NOMO-1 treated with DMSO at 0.1 percent for 48 hours (cell line): ENCODE measurements at regions not wholly inside any gene's neighbourhood (a gene's known extent, or its start where the extent isn't known, plus 50 kb on each side); places are given as distances from the start of the nearest gene placed in this dataset.
A peak's percentile ranks its signal among the peaks of the same experiment; 100 is the strongest.

Experiments
- DNase-seq: peaks from one replicate; lab custom pipeline; 2025; ENCODE audit not compliant: unreplicated experiment; lab: John Stamatoyannopoulos, UW

- DNase-seq: peak; percentile 90
Measured at GRCh38 chr10:62653254-62653653, 151.3 kb upstream of the ADO start.

DNA sequence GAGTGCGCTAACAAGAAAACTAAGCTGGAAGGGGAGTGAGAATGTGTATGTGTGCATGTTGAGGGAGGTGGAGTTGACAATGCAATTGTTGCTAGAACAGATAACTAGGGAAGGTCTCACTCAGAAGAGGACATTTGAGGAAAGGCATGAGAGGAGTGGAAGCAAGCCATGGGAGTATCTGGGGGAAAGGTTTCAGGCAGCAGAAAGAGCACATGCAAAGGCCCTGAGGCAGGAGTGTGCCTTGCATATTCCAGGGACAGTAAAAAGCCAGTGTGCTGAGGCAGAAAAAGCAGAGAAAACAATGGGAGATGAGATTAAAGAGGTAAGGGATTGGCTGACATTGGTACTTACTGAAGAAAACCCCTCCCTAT lies 149.6 kb upstream of the ADO start:
- no peak for DNase-seq

DNA sequence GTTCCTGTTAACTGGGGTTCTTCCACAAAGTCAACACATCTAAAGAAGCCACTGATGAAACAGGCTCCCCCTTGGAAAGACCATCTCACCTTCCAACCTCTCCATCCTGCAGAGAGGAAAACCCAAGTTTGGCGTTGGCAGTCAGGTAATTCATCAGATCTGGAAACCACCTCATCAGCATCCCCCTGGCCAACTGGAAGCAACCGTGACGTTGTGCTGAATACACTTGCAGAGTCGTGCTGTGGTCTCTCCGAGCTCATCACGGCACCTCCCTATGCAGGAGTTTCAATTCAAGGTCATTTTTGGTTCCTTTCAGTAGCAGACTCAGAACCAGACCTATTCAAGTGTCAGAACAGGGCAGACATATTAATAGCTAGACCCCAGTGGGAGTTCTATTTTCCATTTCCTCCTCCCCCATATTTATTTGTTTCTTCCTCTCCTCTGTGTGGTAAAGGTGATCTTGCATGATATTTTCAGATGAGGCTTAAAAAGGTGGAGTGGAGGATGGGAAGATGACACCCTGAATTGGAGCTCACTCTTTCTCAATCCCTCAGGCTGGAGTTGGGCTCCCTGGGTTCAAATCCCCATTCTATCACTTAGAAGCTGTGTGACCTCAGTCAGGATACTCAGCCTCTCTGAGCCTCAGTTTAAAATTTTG lies 149.1 kb upstream of the ADO start:
- no peak for DNase-seq

- DNase-seq: no peak
Measured at GRCh38 chr10:62657244-62657835, 147.2 kb upstream of the ADO start.

DNA sequence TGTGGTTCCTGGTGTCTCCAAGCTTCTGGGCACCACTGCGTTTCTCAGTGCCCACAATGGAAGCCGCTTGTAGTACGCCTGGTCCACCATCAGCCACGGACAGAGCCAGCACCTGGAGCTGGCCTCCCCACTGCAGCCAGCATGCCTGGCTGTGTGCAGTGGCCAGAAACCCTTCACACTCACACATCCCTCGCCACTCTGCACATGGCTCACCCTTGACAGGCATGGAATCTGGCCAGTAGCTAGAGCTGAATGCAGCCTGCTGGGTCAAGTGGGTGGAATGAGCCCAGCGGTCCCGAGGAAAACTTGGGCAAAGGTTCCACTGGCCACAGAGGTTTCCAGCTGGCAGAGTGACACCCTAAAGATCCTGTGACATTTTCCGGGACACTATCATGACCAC lies 146.0 kb upstream of the ADO start:
- DNase-seq: no peak

DNA sequence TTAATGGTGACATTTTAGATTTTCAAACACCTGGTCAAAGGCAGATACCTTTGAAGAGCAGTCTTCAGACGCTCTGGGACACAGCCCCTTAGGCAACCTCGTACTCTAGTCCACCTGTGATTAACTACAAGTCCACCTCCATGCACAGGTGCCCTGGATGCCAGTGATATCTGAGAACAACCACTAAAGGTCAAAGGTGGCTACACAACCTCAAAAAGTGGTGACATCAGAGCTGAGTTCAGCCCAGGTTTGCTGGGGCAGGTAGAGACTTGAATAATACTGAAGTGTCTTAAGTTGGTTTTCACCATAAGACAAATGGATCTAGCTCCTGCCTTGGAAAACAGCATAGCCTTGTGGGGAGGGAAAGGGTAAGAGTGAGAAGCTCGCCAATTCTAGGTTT lies 143.4 kb upstream of the ADO start:
- DNase-seq: no peak

- DNase-seq: no peak
Measured at GRCh38 chr10:62662486-62662885, 142.0 kb upstream of the ADO start.

DNA sequence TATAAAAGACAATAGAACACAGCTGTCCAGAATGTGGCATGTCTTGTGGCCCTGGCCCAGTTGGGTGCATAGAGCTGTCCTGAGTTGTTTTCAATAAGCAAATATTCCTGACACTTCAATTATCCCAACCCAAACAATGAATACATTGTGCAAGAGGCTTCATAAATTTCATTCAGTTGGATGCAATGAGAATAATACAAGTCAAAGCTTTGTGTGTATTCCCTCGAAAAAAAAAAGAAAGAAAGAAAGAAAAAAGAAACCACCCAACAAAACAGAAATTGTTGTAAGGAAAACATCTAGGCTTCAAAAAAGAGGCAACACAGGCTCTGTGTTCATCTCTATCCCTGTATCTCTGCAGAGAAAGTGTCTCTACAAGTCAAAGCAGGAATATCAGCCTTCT lies 138.7 kb upstream of the ADO start:
- no peak for DNase-seq

DNA sequence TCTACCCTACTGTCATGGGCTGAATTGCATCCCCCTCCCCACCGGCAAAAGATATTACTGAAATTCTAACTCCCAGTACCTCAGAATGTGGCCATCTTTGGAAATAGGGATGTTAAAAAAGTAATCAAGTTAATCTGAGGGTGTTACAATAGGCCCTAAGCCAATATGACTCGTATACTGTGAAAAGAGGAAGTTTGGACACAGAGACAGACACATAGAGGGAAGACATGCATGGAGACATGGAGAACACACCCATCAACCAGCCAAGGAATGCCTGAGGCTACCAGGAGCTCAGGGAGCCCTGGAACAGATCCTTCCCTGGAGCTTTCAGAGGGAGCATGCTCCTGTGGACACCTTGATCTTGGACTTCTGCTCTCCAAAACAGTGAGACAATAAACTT lies 138.2 kb upstream of the ADO start:
- peak; percentile 66 for DNase-seq

DNA sequence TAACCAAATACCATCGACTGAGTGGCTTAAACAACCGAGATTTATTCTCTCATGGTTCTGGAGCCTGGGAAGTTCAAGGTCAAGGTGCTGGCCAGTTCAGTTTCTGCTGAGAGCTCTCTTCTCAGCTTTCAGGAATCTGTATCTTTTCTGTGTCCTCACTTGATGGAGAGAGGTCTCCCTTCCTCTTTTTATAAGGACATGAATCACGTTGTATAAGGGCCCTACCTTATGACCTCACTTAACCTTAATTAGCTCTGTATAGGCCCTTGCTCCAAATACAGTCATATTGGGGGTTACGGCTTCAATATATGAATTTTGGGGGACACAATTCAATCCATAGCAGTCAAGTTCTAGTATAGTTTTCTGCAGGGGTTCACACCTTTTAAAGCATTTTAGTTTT lies 135.2 kb upstream of the ADO start:
- peak; percentile 70 for DNase-seq

GRCh38 chr10:62671104-62671503 lies 133.4 kb upstream of the ADO start:
- DNase-seq: no peak

DNA sequence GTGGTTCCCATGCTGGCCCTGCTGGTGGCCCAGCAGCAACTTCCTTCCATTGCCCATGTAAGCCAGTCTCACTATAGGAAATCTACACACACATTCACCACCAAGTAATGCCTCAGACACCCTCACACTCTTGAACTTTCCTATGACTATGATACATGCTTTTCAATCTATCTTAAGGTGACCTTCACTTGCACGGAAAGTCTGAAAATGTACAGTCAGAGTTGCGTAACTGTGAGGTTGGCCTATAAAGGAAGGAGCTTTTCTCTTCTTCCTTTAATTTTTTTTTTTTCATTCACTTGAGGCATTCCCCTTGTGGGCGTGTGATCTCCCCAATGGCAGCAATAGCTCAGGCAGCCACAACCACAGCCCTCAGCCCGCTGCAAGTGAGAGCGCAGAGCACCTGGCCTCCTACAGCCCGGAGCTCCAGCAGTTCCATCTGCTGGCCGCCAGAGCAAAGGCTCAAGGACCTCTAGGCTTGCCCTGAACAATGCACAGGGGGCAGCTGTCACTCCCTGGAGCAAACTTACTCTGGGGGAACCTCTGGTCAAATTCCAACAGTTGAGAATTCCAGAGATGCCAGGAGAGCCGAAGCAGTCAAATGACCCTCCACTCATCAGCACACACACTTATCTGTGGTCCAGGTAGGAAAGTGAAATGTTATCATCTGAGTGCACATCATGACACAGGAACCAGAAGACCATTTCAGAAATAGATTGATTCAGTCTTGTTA lies 123.1 kb upstream of the ADO start:
- peak; percentile 94 for DNase-seq

DNA sequence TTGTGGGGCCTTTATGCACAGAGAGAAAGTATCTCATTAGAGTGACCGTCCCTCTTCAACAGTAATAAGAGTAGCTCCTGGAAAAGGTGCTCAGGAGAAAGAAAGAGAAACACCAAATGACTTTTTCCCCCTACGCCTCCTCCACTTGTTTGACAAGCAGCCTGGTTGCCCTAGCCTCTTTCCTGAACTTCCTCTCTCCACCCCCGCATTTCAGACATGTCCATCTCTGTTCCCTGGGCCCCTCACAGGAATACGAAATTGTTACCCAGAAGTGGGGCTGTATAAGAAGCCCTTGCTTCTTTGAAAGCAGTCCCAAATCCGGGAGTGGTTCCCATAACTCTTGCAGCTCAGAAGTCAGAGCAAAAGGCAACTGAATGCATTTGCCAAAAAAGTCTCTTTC lies 119.6 kb upstream of the ADO start:
- no peak for DNase-seq

GRCh38 chr10:62687230-62687748 lies 117.2 kb upstream of the ADO start:
- no peak for DNase-seq

- DNase-seq: no peak
Measured at GRCh38 chr10:62688971-62689700, 115.4 kb upstream of the ADO start.

GRCh38 chr10:62689712-62690111 lies 114.8 kb upstream of the ADO start:
- DNase-seq: peak; percentile 51

GRCh38 chr10:62690703-62691102 lies 113.8 kb upstream of the ADO start:
- DNase-seq: no peak

DNA sequence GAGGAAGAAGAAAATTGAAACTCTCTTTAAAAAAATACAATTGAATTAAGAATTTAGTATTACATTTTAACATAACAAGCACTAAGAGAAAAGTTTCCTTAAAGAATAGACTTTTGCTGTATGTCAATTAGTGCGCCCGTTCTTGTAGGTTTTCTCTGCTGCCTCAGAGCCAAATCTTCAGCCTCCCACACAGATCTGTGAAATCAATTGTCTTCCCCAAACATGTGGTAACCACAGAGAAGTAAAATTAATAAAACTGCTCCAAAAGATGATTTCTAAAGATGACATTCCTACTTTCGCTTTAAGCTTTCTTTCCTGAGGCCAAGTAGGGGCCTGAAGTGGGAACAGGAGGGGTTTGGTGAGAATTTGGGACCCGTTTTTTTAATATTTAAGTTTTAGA lies 113.2 kb upstream of the ADO start:
- DNase-seq: no peak

- no peak for DNase-seq
Measured at GRCh38 chr10:62692085-62692484, 112.4 kb upstream of the ADO start.

DNA sequence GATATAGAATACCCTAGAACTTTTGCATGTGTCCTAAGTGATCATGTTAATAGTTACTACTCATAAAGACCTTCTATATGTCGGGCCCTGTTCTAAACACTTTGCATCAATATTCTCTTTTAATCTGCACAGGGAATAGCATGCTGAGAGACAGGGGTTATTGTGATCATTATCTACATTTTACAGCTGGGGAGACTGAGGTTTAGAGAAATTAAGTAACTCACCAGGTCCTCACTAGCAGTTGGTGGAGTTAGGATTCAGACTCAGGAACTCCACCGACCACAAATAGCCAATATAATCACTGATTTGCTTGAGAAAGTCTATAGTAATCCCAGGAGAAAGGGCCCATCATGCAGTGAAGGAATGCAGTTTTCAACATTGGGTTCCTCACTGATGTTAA lies 111.2 kb upstream of the ADO start:
- DNase-seq: no peak

GRCh38 chr10:62694537-62695126 lies 109.9 kb upstream of the ADO start:
- DNase-seq: no peak
